GM19397 (cell line): ENCODE measurements at regions not wholly inside any gene's neighbourhood (a gene's known extent, or its start where the extent isn't known, plus 50 kb on each side); places are given as distances from the start of the nearest gene placed in this dataset.
"Not testable (repeated sequence)": the region's sequence is repeated elsewhere in the genome, so short reads cannot be mapped to it uniquely, and the experiment has no call there.

ENCODE experiments used
- ATAC-seq: cut with Tn5 transposase; IDR thresholded peaks from one replicate; pipeline ENCODE4 v1.9.1; 2021; ENCODE audit warnings: mild to moderate bottlenecking, moderate library complexity; ENCODE audit not compliant: unreplicated experiment

DNA sequence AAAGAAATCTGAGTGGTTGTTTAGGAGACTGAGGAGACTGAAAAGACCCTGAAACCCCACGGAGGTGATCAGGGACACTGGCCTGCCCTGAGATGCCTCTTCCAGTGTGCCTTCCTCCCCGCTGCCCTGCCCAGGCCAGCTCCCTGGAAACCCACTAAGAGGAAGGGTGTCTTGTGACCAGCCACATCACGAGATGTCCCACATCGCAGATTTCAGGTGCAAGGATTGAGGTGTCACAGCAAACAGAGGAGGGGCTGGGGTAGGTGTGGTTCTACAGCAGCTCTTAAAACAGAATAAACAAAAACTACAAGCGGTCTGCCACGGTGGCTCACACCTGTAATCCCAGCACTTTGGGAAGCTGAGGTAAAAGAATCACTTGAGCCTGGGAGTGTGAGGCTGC lies 184.3 kb upstream of the C14orf180 start:
- ATAC-seq = no peak

GRCh38 chr14:104395941-104396681 lies 183.5 kb upstream of the C14orf180 start:
- ATAC-seq = no peak

- no peak for ATAC-seq
Measured at GRCh38 chr14:104396682-104397470, 182.7 kb upstream of the C14orf180 start.

DNA sequence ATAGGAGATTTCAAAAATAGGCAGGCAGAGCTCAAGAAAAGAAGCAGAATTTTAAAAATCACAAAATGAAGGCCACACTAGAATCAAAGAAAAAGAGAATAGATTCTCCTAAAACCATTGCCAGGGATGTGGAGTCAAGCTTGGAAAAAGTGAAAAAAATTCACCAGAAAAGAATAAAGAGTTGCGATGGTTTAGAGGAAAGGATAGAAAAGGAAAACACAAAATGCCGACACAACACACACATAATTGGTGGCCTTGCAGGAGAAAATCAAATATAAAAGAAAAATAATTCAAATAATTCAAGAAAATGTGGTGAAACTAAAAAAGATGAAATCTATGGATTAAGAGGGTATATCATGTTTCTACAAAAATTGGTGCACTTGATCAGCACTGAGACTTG lies 181.6 kb upstream of the C14orf180 start:
- ATAC-seq = no peak

DNA sequence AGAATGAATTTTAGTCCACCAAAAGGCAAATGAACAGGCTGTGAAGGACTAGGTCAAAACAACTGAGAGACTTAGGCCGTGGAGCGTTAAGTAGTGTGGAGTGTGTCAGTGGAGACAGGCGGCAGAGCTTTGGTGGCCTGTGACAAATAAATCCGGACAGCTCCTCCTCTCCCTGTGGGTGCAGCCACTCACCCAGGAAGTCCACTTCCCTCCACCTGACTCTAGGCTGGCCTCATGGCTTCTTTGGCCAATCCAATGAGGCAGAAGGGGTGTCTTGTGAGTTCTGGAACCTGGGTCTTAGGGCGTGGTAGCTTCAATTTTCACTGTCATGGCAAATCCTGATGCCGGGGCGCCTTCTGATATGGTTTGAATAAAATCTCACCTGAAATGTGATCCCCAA lies 180.9 kb upstream of the C14orf180 start:
- ATAC-seq = no peak

DNA sequence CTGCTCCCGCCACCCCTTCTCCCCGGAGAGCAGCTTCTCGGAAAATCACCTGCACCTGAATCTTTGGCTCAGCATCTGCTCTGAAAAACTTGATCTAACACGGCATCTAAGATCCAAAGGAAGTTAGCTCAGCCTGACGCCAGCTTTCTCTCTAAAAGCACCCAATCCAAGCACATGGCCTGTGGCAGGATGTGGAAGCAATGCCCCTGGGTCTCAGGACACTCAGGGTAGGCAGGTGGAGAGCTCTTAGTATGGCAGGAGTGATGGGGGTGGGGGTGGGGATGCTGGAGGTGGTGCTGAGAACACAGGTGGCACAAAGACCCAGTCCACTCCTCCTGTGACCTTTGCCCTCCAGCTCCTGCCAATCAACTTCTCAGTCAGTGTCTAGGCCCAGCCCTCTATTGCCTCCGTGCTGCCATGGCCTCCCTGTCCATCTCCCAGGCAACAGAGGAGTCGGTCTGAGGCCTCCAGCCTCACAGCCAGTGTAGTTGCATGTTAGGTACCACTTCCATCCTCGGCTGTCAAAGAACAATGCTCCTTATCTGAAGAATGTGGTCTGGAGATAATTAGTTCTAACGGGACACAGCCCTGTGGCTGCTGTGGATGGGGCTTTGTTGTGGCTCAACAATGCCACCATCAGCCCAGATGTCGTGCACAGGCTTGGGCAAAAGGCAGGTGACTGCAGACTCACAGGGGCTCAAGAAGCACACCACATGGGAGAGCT lies 180.0 kb upstream of the C14orf180 start:
- ATAC-seq = no peak

DNA sequence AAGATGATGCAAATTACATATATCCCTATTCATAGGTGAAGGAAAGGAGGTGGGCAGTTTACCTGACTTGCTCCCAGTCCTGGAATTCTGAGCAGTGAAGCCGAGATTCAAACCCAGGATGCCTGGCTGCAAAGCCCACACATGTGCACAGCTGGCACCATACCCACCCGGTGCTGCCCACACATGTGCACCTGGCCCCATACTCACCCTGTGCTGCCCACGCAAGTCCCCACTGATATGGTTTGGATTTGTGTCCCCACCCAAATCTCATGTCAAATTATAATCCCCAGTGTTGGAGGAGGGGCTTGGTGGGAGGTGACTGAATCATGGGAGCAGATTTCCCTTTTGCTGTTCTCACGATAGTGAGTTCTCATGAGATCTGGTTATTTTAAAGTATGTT lies 179.2 kb upstream of the C14orf180 start:
- no peak for ATAC-seq

DNA sequence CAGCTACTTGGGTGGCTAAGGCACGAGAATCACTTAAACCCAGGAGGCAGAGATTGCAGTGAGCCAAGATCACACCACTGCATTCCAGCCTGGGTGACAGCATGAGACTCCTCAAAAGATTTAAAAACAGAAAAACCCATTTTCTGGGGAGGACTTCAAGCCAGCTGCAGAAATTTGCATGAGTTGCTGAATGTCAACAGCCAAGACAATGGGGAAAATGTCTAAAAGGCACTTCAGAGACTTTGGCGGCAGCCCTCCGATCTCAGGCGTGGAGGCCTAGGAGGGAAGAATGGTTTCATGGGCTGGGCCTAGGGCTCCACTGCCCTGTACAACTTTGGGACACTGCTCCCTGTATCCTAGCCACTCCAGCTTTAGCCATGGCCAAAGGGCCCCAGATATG lies 177.8 kb upstream of the C14orf180 start:
- ATAC-seq = no peak

DNA sequence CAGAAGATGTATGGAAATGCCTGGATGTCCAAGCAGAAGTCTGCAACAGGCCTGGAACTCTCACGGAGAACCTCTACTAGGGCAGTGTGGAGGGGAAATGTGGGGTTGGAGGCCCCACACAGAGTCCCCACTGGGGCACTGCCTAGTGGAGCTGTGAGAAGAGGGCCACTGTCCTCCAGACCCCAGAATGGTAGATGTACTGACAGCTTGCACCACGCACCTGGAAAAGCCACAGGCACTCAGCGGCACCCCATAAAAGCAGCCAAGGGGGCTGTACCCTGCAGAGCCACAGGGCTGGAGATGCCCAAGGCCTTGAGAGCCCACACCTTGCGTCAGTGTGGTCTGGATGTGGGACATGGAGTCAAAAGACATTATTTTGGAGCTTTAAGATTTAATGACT lies 177.3 kb upstream of the C14orf180 start:
- not testable (repeated sequence) for ATAC-seq

DNA sequence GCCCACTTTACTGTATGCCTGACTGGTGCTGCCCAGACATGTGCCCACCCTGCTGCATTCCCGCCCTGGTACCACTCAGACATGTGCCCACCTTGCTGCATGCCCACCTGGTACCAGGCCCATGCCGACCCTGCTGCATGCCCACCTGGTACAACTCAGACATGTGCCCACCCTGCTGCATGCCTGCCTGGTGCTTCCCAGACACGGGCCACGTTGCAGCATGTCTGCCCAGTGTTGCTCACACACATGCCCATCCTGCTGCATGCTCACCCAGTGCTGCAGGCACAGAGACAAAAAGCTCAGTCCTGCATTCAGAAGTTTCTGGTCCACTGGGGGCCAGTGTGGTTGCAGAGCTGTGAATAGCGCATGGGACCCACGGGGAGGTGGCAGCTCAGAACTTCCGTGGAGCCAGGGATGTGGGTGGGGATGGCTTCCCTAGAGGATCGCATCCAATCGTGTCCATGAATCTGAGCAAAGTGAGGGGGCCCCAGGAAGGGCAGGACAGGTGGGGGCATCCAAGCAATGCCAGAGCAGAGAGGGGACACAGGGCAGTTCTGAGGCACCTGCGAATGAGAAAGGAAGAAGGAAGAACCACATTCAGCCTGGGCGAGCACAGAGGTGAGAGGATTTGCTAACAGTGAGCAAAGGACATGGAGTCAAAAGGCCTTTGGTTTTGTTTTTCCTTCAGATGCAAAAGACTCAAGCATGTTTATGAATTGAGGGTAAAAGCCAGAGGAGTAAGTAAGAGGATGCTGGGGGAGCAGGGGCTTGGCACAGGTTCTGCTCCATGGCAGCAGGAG lies 175.9 kb upstream of the C14orf180 start:
- ATAC-seq = no peak

- no peak for ATAC-seq
Measured at GRCh38 chr14:104404922-104405321, 174.6 kb upstream of the C14orf180 start.

DNA sequence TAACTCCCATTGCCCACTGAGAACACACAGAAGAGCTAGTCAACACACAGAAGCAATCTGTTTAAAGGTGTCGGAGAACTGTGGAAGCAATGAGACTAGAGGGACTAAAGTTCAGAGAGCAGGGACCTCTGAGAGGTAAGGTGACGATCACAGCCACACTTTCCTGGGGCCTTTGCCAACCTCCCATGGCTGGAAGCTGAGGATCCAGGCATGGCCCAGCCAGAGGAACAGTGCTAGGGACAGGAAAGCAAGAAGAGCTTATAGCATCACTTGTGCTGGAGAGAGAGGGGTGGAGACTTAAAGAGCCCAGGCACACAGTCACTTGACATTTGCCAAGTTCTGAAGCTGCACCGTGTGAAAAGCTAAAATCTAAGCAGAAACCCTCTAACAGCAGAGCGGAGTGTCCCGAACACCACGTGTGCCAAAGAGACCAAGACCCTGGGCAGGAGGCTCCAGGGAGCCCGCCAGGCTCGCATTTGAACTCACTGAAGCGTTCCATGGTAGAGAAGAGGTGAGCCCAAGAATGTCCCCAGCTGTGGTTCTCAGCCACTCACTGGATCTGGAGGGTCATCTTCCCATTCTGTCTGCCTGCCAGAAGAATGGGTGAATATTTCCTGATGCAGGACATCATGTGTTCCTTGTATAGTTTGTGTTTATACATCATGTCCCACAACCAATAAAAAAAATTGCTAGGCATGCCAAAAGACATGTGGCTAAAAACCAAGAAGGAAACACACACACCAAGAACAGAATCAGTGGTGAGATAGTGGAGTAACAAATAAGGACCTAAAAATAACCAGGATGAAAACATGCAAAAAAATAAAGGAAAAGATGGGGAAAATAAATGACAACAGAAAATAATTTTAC lies 174.0 kb upstream of the C14orf180 start:
- ATAC-seq = no peak

DNA sequence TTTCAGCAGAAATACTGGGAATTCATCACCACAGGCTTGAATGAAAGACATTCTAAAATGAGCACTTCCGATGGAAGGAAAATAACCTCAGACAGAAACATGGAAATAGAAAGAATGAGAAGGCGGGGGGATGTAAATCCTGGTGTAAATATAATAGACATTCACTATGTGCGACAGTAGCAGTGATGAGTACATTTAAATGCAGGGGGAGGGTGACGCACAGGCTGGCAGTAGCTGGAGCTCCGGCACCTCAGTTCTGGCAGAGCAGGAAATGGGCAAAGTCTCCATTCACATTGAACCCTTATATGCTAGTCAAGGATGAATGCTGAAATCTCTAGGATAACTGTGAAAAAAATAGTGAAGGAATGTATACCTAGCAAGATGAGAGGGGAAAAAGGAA lies 172.7 kb upstream of the C14orf180 start:
- no peak for ATAC-seq

DNA sequence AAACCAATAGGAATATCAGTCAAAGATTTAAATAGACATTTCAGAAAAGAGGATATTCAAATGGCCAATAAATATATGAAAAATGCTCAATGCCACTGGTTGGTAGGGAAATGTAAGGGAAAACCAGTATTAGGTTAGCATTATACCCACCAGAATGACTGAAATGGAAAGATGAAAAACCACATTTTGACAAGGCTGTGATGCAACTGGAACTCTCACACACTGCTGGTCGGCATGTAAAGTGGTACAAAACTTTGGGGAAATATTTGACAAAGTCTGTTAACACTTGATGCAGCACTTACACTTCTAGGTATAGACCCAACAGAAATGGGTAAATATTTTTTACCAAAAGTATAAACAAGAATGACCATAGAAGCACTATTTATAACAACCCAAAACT lies 163.2 kb upstream of the C14orf180 start:
- ATAC-seq = no peak

DNA sequence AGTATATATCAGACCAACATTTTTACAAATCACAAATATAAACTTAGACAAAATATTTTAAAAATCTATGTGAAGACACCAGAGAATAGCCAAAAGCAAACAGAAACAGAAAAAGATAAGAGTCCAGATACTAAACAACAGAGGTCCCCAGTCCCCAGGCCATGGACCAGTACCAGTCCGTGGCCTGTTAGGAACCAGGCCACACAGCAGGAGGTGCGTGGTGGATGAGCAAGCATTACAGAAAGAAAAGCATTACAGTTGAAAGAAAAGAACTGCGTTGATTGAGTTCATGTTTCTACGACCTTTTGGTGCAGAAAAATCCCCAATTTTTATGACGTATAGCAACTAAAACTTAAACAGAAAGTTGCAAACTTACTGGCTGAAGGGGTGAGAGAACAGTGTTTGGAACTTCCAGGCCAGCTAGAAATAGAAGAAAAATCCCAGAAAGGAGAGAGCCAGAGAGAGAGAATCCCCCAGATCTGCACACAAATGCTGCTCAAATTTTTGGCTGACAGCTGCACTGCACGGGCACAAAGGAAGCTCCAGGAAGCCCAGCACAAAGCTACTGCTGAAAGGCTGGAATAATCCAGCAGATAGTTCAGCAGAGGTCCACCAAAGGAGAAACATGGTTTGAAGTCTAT lies 159.6 kb upstream of the C14orf180 start:
- no peak for ATAC-seq

- ATAC-seq = not testable (repeated sequence)
Measured at GRCh38 chr14:104420523-104420922, 159.0 kb upstream of the C14orf180 start.

DNA sequence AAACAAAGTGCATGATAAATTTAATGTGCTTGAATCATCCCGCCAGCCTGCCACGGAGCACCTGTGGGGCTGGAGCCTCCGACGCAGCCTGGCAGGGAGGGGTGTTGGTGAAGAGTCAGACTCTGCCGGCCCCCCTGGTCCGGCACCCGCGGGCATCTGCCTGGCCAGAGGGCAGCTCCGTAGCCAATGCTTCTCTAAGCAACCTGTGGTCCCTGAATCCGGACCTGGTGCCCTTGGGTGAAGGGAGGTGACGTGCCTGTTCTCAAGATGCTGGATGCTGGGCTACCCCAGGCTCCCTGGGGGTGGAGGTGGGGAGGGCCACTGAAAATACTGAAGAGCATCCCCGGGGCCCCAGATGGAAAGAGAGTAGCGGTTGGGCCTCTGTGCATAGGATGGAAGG lies 158.6 kb upstream of the C14orf180 start:
- ATAC-seq = no peak

- ATAC-seq = no peak
Measured at GRCh38 chr14:104421401-104421821, 158.2 kb upstream of the C14orf180 start.
